Ectodermal cell (in vitro differentiated cells): ENCODE measurements at regions not wholly inside any gene's neighbourhood (a gene's known extent, or its start where the extent isn't known, plus 50 kb on each side); places are given as distances from the start of the nearest gene placed in this dataset.
"Not testable (repeated sequence)": the region's sequence is repeated elsewhere in the genome, so short reads cannot be mapped to it uniquely, and the experiment has no call there.

ENCODE experiments used
- H3K27ac ChIP-seq: 2 replicates; pipeline ENCODE4 v1.7.0; 2013; ENCODE audit warnings: mild to moderate bottlenecking, low read depth, low read length; ENCODE audit not compliant: insufficient read depth, poor library complexity, severe bottlenecking
- H3K27me3 ChIP-seq: 2 replicates; pipeline ENCODE4 v1.7.0; 2013; ENCODE audit warnings: mild to moderate bottlenecking, low read length; ENCODE audit not compliant: insufficient read depth, control insufficient read depth, poor library complexity, severe bottlenecking
- H3K36me3 ChIP-seq: one replicate; pipeline ENCODE4 v1.7.0; 2013; ENCODE audit warnings: low read length; ENCODE audit not compliant: control insufficient read depth, insufficient read depth
- H3K4me1 ChIP-seq: one replicate; pipeline ENCODE4 v1.7.0; 2013; ENCODE audit warnings: low read length; ENCODE audit not compliant: control insufficient read depth, insufficient read depth
- H3K4me3 ChIP-seq: 2 replicates; pipeline ENCODE4 v1.7.0; 2013; ENCODE audit warnings: low read depth, low read length, control low read depth; ENCODE audit not compliant: insufficient read depth
- H3K9me3 ChIP-seq: 2 replicates; pipeline ENCODE4 v1.7.0; 2013; ENCODE audit warnings: mild to moderate bottlenecking, low read length, moderate library complexity; ENCODE audit not compliant: control insufficient read depth
- WGBS, 2 experiments: methylation state at CpG; one replicate each; pipeline ENCODE4 v1.1.7; 2013; ENCODE audit warnings: missing lambda C conversion rate in 2 of 2; 5-methylcytosine and 5-hydroxymethylcytosine counted together

GRCh38 chr11:42837994-42838393 is 473.8 kb upstream of the API5 start:
- H3K4me1 ChIP-seq = peaks cover 5% of the 10 kb centered on the region
- no peaks in the 10 kb centered on the region for H3K27me3 ChIP-seq
- no peaks in the 10 kb centered on the region for H3K36me3 ChIP-seq
- no peak overlapping the region for H3K4me3 ChIP-seq
- 81 to 87% methylated on average over 3 of the region's 3 CpGs for whole genome bisulfite sequencing, 2 experiments
- no peaks in the 10 kb centered on the region for H3K9me3 ChIP-seq
- no peak overlapping the region for H3K27ac ChIP-seq

- 88 to 90% methylated on average over 7 of the region's 7 CpGs for WGBS, 2 experiments
- Histone ChIP-seq H3K4me1 (peaks cover 5% of the 10 kb centered on the region), H3K27me3 (no peaks in the 10 kb centered on the region), H3K27ac (no peak overlapping the region), H3K4me3 (no peak overlapping the region), H3K36me3 (no peaks in the 10 kb centered on the region), H3K9me3 (no peaks in the 10 kb centered on the region)
These were observed 471.5 kb upstream of the API5 start for GRCh38 chr11:42840176-42840829.

DNA sequence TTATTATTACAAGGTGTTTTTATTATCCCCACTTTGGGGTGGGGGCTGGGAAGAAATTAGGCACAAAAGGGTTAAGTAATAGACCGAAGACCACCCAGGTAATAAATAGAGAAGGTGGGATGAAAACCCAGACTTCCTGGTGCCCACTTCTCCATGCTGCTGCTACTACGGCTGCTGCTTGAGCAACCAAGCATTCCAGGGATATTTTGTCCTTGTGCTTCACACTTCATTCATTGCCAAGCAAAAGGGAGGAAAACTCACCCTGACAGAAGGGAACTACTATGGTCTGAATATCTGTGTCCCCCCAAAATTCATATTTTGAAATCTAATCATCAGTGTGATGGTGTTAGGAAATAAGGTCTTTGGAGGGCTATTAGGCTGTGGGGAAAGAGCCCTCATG is 470.9 kb upstream of the API5 start:
- H3K27me3 ChIP-seq = no peaks in the 10 kb centered on the region
- H3K4me1 ChIP-seq = peaks cover 5% of the 10 kb centered on the region
- 75 to 90% methylated on average over 2 of the region's 2 CpGs for WGBS, 2 experiments
- no peaks in the 10 kb centered on the region for H3K9me3 ChIP-seq
- H3K27ac ChIP-seq = no peak overlapping the region
- no peaks in the 10 kb centered on the region for H3K36me3 ChIP-seq
- no peak overlapping the region for H3K4me3 ChIP-seq

- no peak overlapping the region for H3K27ac ChIP-seq
- WGBS, 2 experiments = 78 to 79% methylated on average over 5 of the region's 5 CpGs
These were observed 470.2 kb upstream of the API5 start for GRCh38 chr11:42841556-42841955.

DNA sequence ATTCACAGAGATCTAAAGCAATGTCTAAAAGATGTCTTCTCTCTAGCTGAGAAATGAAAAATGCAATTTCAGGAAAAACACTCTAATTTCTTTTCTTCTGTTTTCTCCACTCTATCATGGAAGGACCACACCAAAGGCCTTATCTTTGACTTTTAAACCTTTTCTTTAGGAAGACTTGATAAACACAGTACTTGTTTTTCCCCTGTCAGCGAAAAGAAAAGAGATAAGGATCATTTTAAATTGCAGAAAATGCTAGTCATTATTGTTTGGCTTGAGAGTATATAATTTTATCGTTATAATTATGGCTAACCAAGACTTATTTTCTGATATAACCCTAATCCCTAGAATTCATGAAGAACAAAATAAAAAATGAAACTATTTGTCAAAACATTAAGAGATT is 462.4 kb upstream of the API5 start:
- H3K4me1 ChIP-seq = no peaks in the 10 kb centered on the region
- 50% methylated on average over 1 of the region's 2 CpGs; no CpG with 5 or more reads in 1 of the 2 experiments for WGBS, 2 experiments
- no peaks in the 10 kb centered on the region for H3K27me3 ChIP-seq
- no peak overlapping the region for H3K27ac ChIP-seq
- H3K9me3 ChIP-seq = no peaks in the 10 kb centered on the region
- no peaks in the 10 kb centered on the region for H3K36me3 ChIP-seq
- H3K4me3 ChIP-seq = no peak overlapping the region

More at GRCh38 chr11:42841556-42841955, 470.2 kb upstream of the API5 start:
- Histone ChIP-seq H3K27me3 (no peaks in the 10 kb centered on the region), H3K4me1 (peaks cover 5% of the 10 kb centered on the region), H3K9me3 (no peaks in the 10 kb centered on the region), H3K4me3 (no peak overlapping the region), H3K36me3 (no peaks in the 10 kb centered on the region)

GRCh38 chr11:42857344-42857743 is 454.5 kb upstream of the API5 start:
- 73 to 79% methylated on average over 2 of the region's 2 CpGs for WGBS, 2 experiments
- no peaks in the 10 kb centered on the region for H3K9me3 ChIP-seq
- no peaks in the 10 kb centered on the region for H3K4me1 ChIP-seq
- H3K4me3 ChIP-seq = no peak overlapping the region
- no peaks in the 10 kb centered on the region for H3K36me3 ChIP-seq
- H3K27me3 ChIP-seq = no peaks in the 10 kb centered on the region
- no peak overlapping the region for H3K27ac ChIP-seq

DNA sequence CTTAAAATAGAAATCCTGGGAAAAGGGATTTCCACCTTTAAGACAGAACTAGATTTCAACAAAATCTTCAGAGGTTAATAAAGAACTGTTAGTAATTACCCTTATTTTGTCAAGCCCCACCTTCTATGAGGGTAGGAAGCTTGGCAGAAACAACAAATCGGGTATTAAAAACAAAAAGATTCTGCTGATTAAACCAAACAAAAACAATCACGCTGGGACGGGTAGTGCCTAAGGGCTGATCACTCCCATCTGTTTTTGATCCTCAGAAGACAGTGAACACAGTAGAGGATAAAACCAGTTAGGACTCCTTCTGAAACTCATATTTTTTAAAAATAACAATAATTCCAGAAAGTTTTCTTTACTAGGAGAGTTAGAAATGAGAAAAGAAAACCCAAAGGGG is 441.3 kb upstream of the API5 start:
- Histone ChIP-seq H3K36me3 (no peaks in the 10 kb centered on the region), H3K9me3 (no peaks in the 10 kb centered on the region), H3K27ac (no peak overlapping the region), H3K4me3 (no peak overlapping the region), H3K4me1 (no peaks in the 10 kb centered on the region), H3K27me3 (no peaks in the 10 kb centered on the region)
- 88 to 90% methylated on average over 3 of the region's 3 CpGs for WGBS, 2 experiments

- H3K4me1 ChIP-seq, H3K27ac ChIP-seq, H3K4me3 ChIP-seq, H3K9me3 ChIP-seq, H3K27me3 ChIP-seq, H3K36me3 ChIP-seq: not testable (repeated sequence)
- WGBS, 2 experiments = 92% methylated on average over 23 of the region's 23 CpGs
These were observed 437.9 kb upstream of the API5 start for GRCh38 chr11:42873800-42874405.

GRCh38 chr11:42881335-42881734 is 430.5 kb upstream of the API5 start:
- H3K4me1 ChIP-seq, H3K27me3 ChIP-seq, H3K36me3 ChIP-seq, H3K27ac ChIP-seq, H3K9me3 ChIP-seq, H3K4me3 ChIP-seq: not testable (repeated sequence)
- WGBS, 2 experiments = 92 to 96% methylated on average over 17 of the region's 17 CpGs

DNA sequence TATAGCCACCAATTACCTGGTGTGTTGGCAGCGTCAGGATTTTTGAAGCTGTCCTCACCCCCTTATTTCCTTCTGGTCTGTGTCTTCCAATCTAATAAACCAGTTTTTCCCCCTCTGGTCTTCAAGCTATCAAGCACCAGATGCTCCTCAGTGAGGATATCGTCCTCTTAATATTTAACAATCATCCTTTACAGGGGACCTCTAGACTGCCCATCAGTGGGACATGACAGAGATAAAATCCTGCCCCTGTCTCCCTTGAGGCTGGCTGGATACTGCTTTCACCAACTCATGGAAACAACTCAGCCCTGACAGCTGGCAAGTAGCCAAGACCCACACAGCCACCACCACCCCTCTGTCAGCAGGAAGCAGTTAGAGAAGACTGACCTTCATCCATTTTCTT is 421.0 kb upstream of the API5 start:
- Histone ChIP-seq H3K9me3 (no peaks in the 10 kb centered on the region), H3K27ac (no peak overlapping the region), H3K36me3 (no peaks in the 10 kb centered on the region), H3K4me1 (no peaks in the 10 kb centered on the region), H3K4me3 (no peak overlapping the region), H3K27me3 (no peaks in the 10 kb centered on the region)
- WGBS, 2 experiments = 80 to 83% methylated on average over 2 of the region's 2 CpGs
